ENCODE measurements at regions not wholly inside any gene's neighbourhood (a gene's known extent, or its start where the extent isn't known, plus 50 kb on each side); places are given as distances from the start of the nearest gene placed in this dataset.
A peak's percentile ranks its signal among the peaks of the same experiment; 100 is the strongest.

DNA sequence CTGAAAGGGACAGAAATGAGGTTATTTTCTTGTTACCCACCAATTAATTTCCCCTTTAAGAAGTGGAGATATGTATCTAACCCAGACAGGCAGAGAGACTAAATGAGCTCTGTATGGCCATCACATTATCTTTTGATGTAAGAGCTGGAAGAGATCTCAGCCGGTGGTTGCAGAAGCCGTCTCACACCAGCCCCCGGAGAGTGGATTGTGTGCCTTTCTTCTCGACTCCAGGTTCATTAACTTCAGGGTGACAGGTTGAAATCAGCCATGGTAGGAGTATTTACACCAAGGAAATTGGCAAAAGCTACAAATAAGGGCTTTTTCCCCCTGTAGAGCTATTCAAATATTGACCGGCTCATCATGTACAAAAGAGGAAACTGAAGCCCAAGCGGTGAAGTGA, 580.3 kb upstream of the CADM1 start:
- ATAC-seq (no peak), DNase-seq (no peak)
- Histone ChIP-seq H3K9me3 (no peaks in the 10 kb centered on the region), H3K27ac (no peak overlapping the region), H3K4me1 (no peaks in the 10 kb centered on the region), H3K27me3 (peaks cover 0 to 6% of the 10 kb centered on the region in 2 donors), H3K36me3 (no peaks in the 10 kb centered on the region), H3K4me3 (no peak overlapping the region)
- intact Hi-C loops (cut with DNase I): no loop called here
- no peak for TF ChIP-seq CTCF (IDR thresholded peaks at IDR 0.05)

GRCh38 chr11:116082256-116082655, 578.0 kb upstream of the CADM1 start:
- H3K27ac ChIP-seq: no peak overlapping the region
- DNase-seq (no peak), ATAC-seq (no peak)
- no peaks in the 10 kb centered on the region for H3K4me1 ChIP-seq
- H3K4me3 ChIP-seq: no peak overlapping the region
- no peak for TF ChIP-seq CTCF (IDR thresholded peaks at IDR 0.05)
- intact Hi-C loops (cut with DNase I): no loop called here
- no peaks in the 10 kb centered on the region for H3K36me3 ChIP-seq
- H3K27me3 ChIP-seq: peaks cover 0 to 6% of the 10 kb centered on the region in 2 donors
- no peaks in the 10 kb centered on the region for H3K9me3 ChIP-seq

- no peaks in the 10 kb centered on the region for H3K4me1 ChIP-seq
- H3K27me3 ChIP-seq: no peaks in the 10 kb centered on the region
- intact Hi-C loops (cut with DNase I): no loop called here
- H3K9me3 ChIP-seq: no peaks in the 10 kb centered on the region
- ATAC-seq (no peak), DNase-seq (no peak)
- H3K4me3 ChIP-seq: no peak overlapping the region
- no peaks in the 10 kb centered on the region for H3K36me3 ChIP-seq
- no peak overlapping the region for H3K27ac ChIP-seq
- TF ChIP-seq CTCF (IDR thresholded peaks at IDR 0.05): no peak
Measured at GRCh38 chr11:116079580-116079979, 575.4 kb upstream of the CADM1 start.

- intact Hi-C loops (cut with DNase I): no loop called here
- Histone ChIP-seq H3K4me3 (no peak overlapping the region), H3K36me3 (no peaks in the 10 kb centered on the region), H3K9me3 (no peaks in the 10 kb centered on the region), H3K4me1 (no peaks in the 10 kb centered on the region), H3K27me3 (no peaks in the 10 kb centered on the region), H3K27ac (no peak overlapping the region)
- TF ChIP-seq CTCF (IDR thresholded peaks at IDR 0.05): peak in 1 of 2 donors; percentile 10
- DNase-seq (no peak), ATAC-seq (peak; percentile 73)
Measured at GRCh38 chr11:116078101-116078591, 573.9 kb upstream of the CADM1 start.

GRCh38 chr11:116077092-116077491, 572.9 kb upstream of the CADM1 start:
- ATAC-seq (no peak), DNase-seq (no peak)
- Histone ChIP-seq H3K4me3 (no peak overlapping the region), H3K4me1 (no peaks in the 10 kb centered on the region), H3K9me3 (no peaks in the 10 kb centered on the region), H3K27me3 (peaks cover 0 to under 1% of the 10 kb centered on the region in 2 donors), H3K36me3 (no peaks in the 10 kb centered on the region), H3K27ac (no peak overlapping the region)
- TF ChIP-seq CTCF (IDR thresholded peaks at IDR 0.05): no peak
- intact Hi-C loops (cut with DNase I): no loop called here
